ENCODE measurements at regions not wholly inside any gene's neighbourhood (a gene's known extent, or its start where the extent isn't known, plus 50 kb on each side); places are given as distances from the start of the nearest gene placed in this dataset.
"Not testable (repeated sequence)": the region's sequence is repeated elsewhere in the genome, so short reads cannot be mapped to it uniquely, and the experiment has no call there.

DNA sequence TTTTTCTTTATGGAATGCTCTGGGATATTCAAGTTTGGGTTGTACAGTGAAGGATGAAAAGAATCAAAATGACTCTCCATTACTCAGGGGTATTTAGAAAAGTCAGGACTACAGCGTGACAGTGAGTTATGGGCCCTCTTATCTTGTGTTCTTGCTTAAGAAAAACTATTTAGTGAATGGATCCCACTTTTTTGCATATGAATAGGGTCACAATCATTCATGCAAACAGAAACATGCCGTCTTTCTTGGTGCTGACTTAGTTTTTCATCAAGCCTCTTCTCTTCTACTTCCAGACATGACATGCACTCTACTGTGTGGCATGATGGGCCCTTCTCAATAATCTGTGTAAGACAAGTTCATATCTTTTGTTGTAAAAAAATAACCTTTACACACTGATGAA, 488.4 kb upstream of the MMS22L start:
- no peak for DNase-seq (ENCODE audit: low spot score)
- no peak overlapping the region for H3K27ac ChIP-seq (ENCODE audit: low read depth, low read length, poor library complexity, severe bottlenecking)
- TF ChIP-seq EZH2 (IDR thresholded peaks at IDR 0.05; ENCODE audit: borderline replicate concordance, low read depth, low read length, poor library complexity, severe bottlenecking), result no peak
- TF ChIP-seq, protein P1, sequence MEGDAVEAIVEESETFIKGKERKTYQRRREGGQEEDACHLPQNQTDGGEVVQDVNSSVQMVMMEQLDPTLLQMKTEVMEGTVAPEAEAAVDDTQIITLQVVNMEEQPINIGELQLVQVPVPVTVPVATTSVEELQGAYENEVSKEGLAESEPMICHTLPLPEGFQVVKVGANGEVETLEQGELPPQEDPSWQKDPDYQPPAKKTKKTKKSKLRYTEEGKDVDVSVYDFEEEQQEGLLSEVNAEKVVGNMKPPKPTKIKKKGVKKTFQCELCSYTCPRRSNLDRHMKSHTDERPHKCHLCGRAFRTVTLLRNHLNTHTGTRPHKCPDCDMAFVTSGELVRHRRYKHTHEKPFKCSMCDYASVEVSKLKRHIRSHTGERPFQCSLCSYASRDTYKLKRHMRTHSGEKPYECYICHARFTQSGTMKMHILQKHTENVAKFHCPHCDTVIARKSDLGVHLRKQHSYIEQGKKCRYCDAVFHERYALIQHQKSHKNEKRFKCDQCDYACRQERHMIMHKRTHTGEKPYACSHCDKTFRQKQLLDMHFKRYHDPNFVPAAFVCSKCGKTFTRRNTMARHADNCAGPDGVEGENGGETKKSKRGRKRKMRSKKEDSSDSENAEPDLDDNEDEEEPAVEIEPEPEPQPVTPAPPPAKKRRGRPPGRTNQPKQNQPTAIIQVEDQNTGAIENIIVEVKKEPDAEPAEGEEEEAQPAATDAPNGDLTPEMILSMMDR (conservative IDR thresholded peaks at IDR 0.05; ENCODE audit: low read depth, low read length), result no peak
- no TSS peak for BruUV-seq (replicated peaks)
- ChIA-PET CTCF (no interaction called here), POLR2A (ENCODE audit: low non-redundant PET) (no interaction called here)
- intact Hi-C loops (cut with micrococcal nuclease; ENCODE audit: unreplicated experiment), result no loop called here
- no peaks in the 10 kb centered on the region for H3K4me1 ChIP-seq (ENCODE audit: insufficient read depth, low read length, poor library complexity, severe bottlenecking)
- H3K9me3 ChIP-seq (ENCODE audit: low read depth, low read length, poor library complexity, severe bottlenecking), result no peaks in the 10 kb centered on the region
- H3K4me3 ChIP-seq (ENCODE audit: low read depth, low read length, poor library complexity, severe bottlenecking), result no peak overlapping the region
- H3K27me3 ChIP-seq (replicated peaks; ENCODE audit: insufficient read depth, low read depth, low read length, poor library complexity), result no peaks in the 10 kb centered on the region
- no peaks in the 10 kb centered on the region for H3K36me3 ChIP-seq (ENCODE audit: insufficient read depth, low read length, poor library complexity, severe bottlenecking)

DNA sequence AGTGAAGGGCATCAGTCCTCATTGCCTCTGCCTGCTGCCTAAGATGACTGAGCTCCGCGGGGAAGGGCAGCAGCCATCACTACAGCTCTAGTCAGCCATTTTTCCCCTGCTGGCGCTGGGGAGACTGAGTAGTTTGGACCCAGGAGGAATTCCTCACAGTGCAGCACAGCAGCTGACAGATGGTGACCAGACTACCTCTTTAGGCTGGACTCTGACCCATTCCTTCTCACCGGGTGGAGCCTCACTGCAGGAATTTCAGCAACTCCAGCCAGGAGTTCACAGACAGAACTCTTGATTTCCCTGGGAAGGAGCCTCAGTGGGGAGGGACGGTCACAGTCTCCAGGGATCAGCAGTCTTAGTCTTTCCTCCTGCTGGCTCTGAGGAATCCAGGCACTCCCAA, 492.0 kb upstream of the MMS22L start:
- ChIA-PET POLR2A (ENCODE audit: low non-redundant PET) (no interaction called here), CTCF (no interaction called here)
- Histone ChIP-seq H3K9me3 (ENCODE audit: low read depth, low read length, poor library complexity, severe bottlenecking) (no peaks in the 10 kb centered on the region), H3K27me3 (replicated peaks; ENCODE audit: insufficient read depth, low read depth, low read length, poor library complexity) (no peaks in the 10 kb centered on the region), H3K4me3 (ENCODE audit: low read depth, low read length, poor library complexity, severe bottlenecking) (no peak overlapping the region), H3K4me1 (ENCODE audit: insufficient read depth, low read length, poor library complexity, severe bottlenecking) (no peaks in the 10 kb centered on the region), H3K36me3 (ENCODE audit: insufficient read depth, low read length, poor library complexity, severe bottlenecking) (no peaks in the 10 kb centered on the region), H3K27ac (ENCODE audit: low read depth, low read length, poor library complexity, severe bottlenecking) (no peak overlapping the region)
- no TSS peak for BruUV-seq (replicated peaks)
- intact Hi-C loops (cut with micrococcal nuclease; ENCODE audit: unreplicated experiment), result no loop called here
- TF ChIP-seq EZH2 (IDR thresholded peaks at IDR 0.05; ENCODE audit: borderline replicate concordance, low read depth, low read length, poor library complexity, severe bottlenecking), result no peak
- TF ChIP-seq, protein P1 (conservative IDR thresholded peaks at IDR 0.05; ENCODE audit: low read depth, low read length), result no peak
- no peak for DNase-seq (ENCODE audit: low spot score)

DNA sequence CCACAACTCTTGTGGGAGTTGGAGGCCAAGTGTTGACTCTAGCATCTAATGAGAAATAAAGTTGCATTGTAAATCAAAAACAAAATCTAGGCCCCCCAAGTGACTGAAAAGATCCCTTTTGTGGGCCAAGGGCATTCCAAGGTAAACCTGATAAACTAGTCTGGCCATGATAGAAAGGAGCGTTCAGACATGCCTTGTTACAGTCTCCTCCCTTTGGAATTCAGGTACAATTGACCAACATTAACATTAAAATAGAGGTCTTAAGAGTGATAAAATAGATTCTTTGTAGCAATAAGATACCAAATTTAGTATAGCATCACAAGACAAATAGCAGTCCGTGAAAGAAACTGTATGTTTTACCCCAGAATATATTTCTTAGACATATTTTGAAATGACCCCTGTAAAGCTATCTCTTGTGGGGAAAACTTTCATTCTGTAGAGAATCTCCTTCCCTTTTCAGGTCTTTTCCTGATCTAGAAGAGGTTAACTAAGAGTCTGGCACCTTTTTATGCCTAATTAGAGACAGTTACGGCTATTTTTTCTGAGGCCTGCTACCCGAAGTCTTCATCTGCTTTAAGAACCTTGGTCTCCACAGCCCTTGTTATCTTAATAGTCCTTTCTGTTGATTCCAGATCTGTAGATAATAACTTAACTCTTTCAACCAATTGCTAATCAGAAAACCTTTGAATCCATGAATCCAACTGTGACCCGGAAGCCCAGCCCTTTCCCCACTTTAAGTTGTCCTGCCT, 495.4 kb upstream of the MMS22L start:
- Histone ChIP-seq H3K9me3 (ENCODE audit: low read depth, low read length, poor library complexity, severe bottlenecking) (no peaks in the 10 kb centered on the region), H3K27ac (ENCODE audit: low read depth, low read length, poor library complexity, severe bottlenecking) (no peak overlapping the region), H3K27me3 (replicated peaks; ENCODE audit: insufficient read depth, low read depth, low read length, poor library complexity) (no peaks in the 10 kb centered on the region), H3K4me1 (ENCODE audit: insufficient read depth, low read length, poor library complexity, severe bottlenecking) (no peaks in the 10 kb centered on the region), H3K4me3 (ENCODE audit: low read depth, low read length, poor library complexity, severe bottlenecking) (no peak overlapping the region), H3K36me3 (ENCODE audit: insufficient read depth, low read length, poor library complexity, severe bottlenecking) (no peaks in the 10 kb centered on the region)
- ChIA-PET POLR2A (ENCODE audit: low non-redundant PET) (no interaction called here), CTCF (no interaction called here)
- DNase-seq (ENCODE audit: low spot score), result no peak
- BruUV-seq (replicated peaks), result no TSS peak
- no peak for TF ChIP-seq EZH2 (IDR thresholded peaks at IDR 0.05; ENCODE audit: borderline replicate concordance, low read depth, low read length, poor library complexity, severe bottlenecking)
- TF ChIP-seq, protein P1 (conservative IDR thresholded peaks at IDR 0.05; ENCODE audit: low read depth, low read length), result no peak
- intact Hi-C loops (cut with micrococcal nuclease; ENCODE audit: unreplicated experiment), result no loop called here

DNA sequence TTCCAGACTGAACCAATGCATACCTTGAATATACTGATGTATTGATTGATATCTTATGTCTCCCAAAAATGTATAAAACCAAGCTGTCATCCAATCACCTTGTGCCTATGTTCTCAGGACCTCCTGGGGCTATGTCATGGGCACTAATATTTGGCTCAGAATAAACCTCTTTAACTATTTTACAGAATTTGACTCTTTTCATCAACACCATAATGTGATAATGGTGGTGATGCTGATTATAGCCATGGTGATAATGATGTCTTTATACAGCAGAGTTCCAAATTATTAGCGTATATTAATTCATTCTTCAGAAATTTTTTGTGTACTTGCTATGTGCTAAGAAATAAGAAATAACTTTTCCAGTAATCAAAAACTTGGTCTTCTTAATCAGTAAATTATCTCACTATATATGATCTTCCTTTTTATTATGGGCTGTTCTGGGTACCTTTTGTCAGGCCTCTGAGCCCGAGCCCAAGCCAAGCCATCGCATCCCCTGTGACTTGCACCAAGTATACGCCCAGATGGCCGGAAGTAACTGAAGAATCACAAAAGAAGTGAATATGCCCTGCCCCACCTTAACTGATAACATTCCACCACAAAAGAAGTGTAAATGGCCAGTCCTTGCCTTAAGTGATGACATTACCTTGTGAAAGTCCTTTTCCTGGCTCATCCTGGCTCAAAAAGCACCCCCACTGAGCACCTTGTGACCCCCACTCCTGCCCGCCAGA, 496.2 kb upstream of the MMS22L start:
- intact Hi-C loops (cut with micrococcal nuclease; ENCODE audit: unreplicated experiment); DNase-seq (ENCODE audit: low spot score); H3K27ac ChIP-seq (ENCODE audit: low read depth, low read length, poor library complexity, severe bottlenecking); CTCF ChIA-PET; H3K27me3 ChIP-seq (replicated peaks; ENCODE audit: insufficient read depth, low read depth, low read length, poor library complexity); H3K4me3 ChIP-seq (ENCODE audit: low read depth, low read length, poor library complexity, severe bottlenecking); POLR2A ChIA-PET (ENCODE audit: low non-redundant PET); H3K4me1 ChIP-seq (ENCODE audit: insufficient read depth, low read length, poor library complexity, severe bottlenecking); BruUV-seq (replicated peaks); H3K36me3 ChIP-seq (ENCODE audit: insufficient read depth, low read length, poor library complexity, severe bottlenecking); H3K9me3 ChIP-seq (ENCODE audit: low read depth, low read length, poor library complexity, severe bottlenecking): not testable (repeated sequence)
